ENCODE measurements at regions not wholly inside any gene's neighbourhood (a gene's known extent, or its start where the extent isn't known, plus 50 kb on each side); places are given as distances from the start of the nearest gene placed in this dataset.

- ChIA-PET RAD21 (ENCODE audit: low non-redundant PET in 1 of 2, low total read pairs in 2 of 2, uncharacterized antibody in 2 of 2, unreplicated experiment in 2 of 2) (no interaction called here), POLR2A (no interaction called here), CTCF (no interaction called here)
- no peak overlapping the region for H3K9ac ChIP-seq (ENCODE audit: low read length)
- ATAC-seq (no peak), DNase-seq (ENCODE audit: low read depth, low spot score) (no peak)
- no peaks in the 10 kb centered on the region for H3K9me2 ChIP-seq (ENCODE audit: insufficient read depth)
- intact Hi-C loops (cut with micrococcal nuclease), result no loop called here
- no peaks in the 10 kb centered on the region for H3K27me3 ChIP-seq (ENCODE audit: insufficient read depth, low read length)
- H4K20me1 ChIP-seq (ENCODE audit: insufficient read depth), result no peaks in the 10 kb centered on the region
- no peak overlapping the region for H2AFZ ChIP-seq (ENCODE audit: low read depth, low read length, poor library complexity, severe bottlenecking)
- H3K4me3 ChIP-seq (replicated peaks in 1 of 2; ENCODE audit: low read depth in 1 of 2, low read length in 2 of 2), result no peak overlapping the region
- no peaks in the 10 kb centered on the region for H3K79me2 ChIP-seq (ENCODE audit: insufficient read depth, low read length)
- H3K9me3 ChIP-seq (ENCODE audit: control insufficient read depth in 1 of 2, insufficient read depth in 1 of 2, low read depth in 1 of 2, low read length in 2 of 2), result no peaks in the 10 kb centered on the region
- H3K36me3 ChIP-seq (ENCODE audit: control insufficient read depth in 1 of 2, insufficient read depth in 2 of 2, low read length in 2 of 2), result no peaks in the 10 kb centered on the region
- BruUV-seq (replicated peaks), result no TSS peak
- H3K4me2 ChIP-seq (ENCODE audit: low read length), result no peak overlapping the region
- no peaks in the 10 kb centered on the region for H3K4me1 ChIP-seq (ENCODE audit: control insufficient read depth in 1 of 2, insufficient read depth in 2 of 2, low read length in 2 of 2)
- H3K27ac ChIP-seq (ENCODE audit: low read depth, low read length), result no peak overlapping the region
- no peak for TF ChIP-seq CEBPB (IDR thresholded peaks at IDR 0.05; ENCODE audit: low read depth)
- TF ChIP-seq, protein P1, sequence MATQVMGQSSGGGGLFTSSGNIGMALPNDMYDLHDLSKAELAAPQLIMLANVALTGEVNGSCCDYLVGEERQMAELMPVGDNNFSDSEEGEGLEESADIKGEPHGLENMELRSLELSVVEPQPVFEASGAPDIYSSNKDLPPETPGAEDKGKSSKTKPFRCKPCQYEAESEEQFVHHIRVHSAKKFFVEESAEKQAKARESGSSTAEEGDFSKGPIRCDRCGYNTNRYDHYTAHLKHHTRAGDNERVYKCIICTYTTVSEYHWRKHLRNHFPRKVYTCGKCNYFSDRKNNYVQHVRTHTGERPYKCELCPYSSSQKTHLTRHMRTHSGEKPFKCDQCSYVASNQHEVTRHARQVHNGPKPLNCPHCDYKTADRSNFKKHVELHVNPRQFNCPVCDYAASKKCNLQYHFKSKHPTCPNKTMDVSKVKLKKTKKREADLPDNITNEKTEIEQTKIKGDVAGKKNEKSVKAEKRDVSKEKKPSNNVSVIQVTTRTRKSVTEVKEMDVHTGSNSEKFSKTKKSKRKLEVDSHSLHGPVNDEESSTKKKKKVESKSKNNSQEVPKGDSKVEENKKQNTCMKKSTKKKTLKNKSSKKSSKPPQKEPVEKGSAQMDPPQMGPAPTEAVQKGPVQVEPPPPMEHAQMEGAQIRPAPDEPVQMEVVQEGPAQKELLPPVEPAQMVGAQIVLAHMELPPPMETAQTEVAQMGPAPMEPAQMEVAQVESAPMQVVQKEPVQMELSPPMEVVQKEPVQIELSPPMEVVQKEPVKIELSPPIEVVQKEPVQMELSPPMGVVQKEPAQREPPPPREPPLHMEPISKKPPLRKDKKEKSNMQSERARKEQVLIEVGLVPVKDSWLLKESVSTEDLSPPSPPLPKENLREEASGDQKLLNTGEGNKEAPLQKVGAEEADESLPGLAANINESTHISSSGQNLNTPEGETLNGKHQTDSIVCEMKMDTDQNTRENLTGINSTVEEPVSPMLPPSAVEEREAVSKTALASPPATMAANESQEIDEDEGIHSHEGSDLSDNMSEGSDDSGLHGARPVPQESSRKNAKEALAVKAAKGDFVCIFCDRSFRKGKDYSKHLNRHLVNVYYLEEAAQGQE (IDR thresholded peaks at IDR 0.05; ENCODE audit: low read depth), result no peak
- no peak for TF ChIP-seq ZFX (IDR thresholded peaks at IDR 0.05)
- TF ChIP-seq EGR1 (IDR thresholded peaks at IDR 0.05; ENCODE audit: low read depth), result no peak
- TF ChIP-seq SP1 (IDR thresholded peaks at IDR 0.05; ENCODE audit: low read depth), result no peak
- TF ChIP-seq, protein P2, sequence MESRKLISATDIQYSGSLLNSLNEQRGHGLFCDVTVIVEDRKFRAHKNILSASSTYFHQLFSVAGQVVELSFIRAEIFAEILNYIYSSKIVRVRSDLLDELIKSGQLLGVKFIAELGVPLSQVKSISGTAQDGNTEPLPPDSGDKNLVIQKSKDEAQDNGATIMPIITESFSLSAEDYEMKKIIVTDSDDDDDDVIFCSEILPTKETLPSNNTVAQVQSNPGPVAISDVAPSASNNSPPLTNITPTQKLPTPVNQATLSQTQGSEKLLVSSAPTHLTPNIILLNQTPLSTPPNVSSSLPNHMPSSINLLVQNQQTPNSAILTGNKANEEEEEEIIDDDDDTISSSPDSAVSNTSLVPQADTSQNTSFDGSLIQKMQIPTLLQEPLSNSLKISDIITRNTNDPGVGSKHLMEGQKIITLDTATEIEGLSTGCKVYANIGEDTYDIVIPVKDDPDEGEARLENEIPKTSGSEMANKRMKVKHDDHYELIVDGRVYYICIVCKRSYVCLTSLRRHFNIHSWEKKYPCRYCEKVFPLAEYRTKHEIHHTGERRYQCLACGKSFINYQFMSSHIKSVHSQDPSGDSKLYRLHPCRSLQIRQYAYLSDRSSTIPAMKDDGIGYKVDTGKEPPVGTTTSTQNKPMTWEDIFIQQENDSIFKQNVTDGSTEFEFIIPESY (IDR thresholded peaks at IDR 0.05; ENCODE audit: extremely low read depth, insufficient replicate concordance, low read length), result no peak
- no peak for TF ChIP-seq POLR2AphosphoS5 (IDR thresholded peaks at IDR 0.05; ENCODE audit: low read depth, low read length)
- TF ChIP-seq SRF (IDR thresholded peaks at IDR 0.05; ENCODE audit: low read depth), result no peak
- no peak for TF ChIP-seq POLR2A (IDR thresholded peaks at IDR 0.05; ENCODE audit: borderline replicate concordance, extremely low read depth, insufficient read depth, insufficient read length)
- no peak for TF ChIP-seq CTCF (IDR thresholded peaks at IDR 0.05 in 2 of 3, conservative IDR thresholded peaks at IDR 0.05 in 1 of 3; ENCODE audit: borderline replicate concordance in 1 of 3, insufficient read depth in 1 of 3, low read depth in 2 of 3, low read length in 2 of 3)
- no peak for TF ChIP-seq ELF1 (IDR thresholded peaks at IDR 0.05; ENCODE audit: borderline replicate concordance, low read depth)
- no peak for TF ChIP-seq YY1 (IDR thresholded peaks at IDR 0.05; ENCODE audit: extremely low read depth, insufficient replicate concordance, low read depth, low read length)
- no peak for TF ChIP-seq FOSL1 (IDR thresholded peaks at IDR 0.05; ENCODE audit: low read depth)
- TF ChIP-seq, protein P3, sequence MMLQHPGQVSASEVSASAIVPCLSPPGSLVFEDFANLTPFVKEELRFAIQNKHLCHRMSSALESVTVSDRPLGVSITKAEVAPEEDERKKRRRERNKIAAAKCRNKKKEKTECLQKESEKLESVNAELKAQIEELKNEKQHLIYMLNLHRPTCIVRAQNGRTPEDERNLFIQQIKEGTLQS (IDR thresholded peaks at IDR 0.05), result no peak
- no peak for TF ChIP-seq EZH2 (IDR thresholded peaks at IDR 0.05)
- TF ChIP-seq JUND (IDR thresholded peaks at IDR 0.05), result no peak
- TF ChIP-seq TCF7L2 (IDR thresholded peaks at IDR 0.05; ENCODE audit: borderline replicate concordance, extremely low read depth, insufficient read depth, insufficient read length), result no peak
- no peak for TF ChIP-seq RAD21 (IDR thresholded peaks at IDR 0.05; ENCODE audit: low read depth)
- TF ChIP-seq SIN3A (IDR thresholded peaks at IDR 0.05; ENCODE audit: low read depth), result no peak
- no peak for TF ChIP-seq CBX3 (IDR thresholded peaks at IDR 0.05; ENCODE audit: low read depth)
Measured at GRCh38 chr9:75734802-75735201, 155.7 kb upstream of the PCSK5 start.
